ENCODE measurements at regions not wholly inside any gene's neighbourhood (a gene's known extent, or its start where the extent isn't known, plus 50 kb on each side); places are given as distances from the start of the nearest gene placed in this dataset.

- peaks cover 9% of the 10 kb centered on the region; the same call in 1 of the 2 replicates for H3K9me2 ChIP-seq (ENCODE audit: insufficient read depth)
- H3K36me3 Mint-ChIP-seq (ENCODE audit: low read depth) = no peaks in the 10 kb centered on the region
- H3K4me3 Mint-ChIP-seq = no peak overlapping the region
- H3K4me1 Mint-ChIP-seq = no peaks in the 10 kb centered on the region
- no peak overlapping the region for H2AFZ ChIP-seq
- DNase-seq (ENCODE audit: low spot score) = no peak
- H3K27ac ChIP-seq (ENCODE audit: low read depth) = no peak overlapping the region
- no peak overlapping the region for H3K4me3 ChIP-seq
- H4K20me1 ChIP-seq (replicated peaks; ENCODE audit: insufficient read depth) = no peaks in the 10 kb centered on the region
- H3K27me3 ChIP-seq (ENCODE audit: insufficient read depth) = no peaks in the 10 kb centered on the region
- ATAC-seq = no peak
- peaks cover 2% of the 10 kb centered on the region for H3K27me3 Mint-ChIP-seq (ENCODE audit: insufficient read depth, low read depth, poor library complexity)
- H3K79me2 ChIP-seq (replicated peaks; ENCODE audit: insufficient read depth) = no peaks in the 10 kb centered on the region
- no peak overlapping the region for H3K27ac Mint-ChIP-seq
- H3K36me3 ChIP-seq (ENCODE audit: insufficient read depth) = no peaks in the 10 kb centered on the region
- no peaks in the 10 kb centered on the region for H3F3A ChIP-seq (replicated peaks; ENCODE audit: low read depth)
- H3K4me1 ChIP-seq (ENCODE audit: insufficient read depth) = no peaks in the 10 kb centered on the region
- no peak for TF ChIP-seq JUNB (IDR thresholded peaks at IDR 0.05; ENCODE audit: unreplicated experiment)
- no peak for TF ChIP-seq ZNF114 (CRISPR knock-in tag; IDR thresholded peaks at IDR 0.05)
- H3K9me3 Mint-ChIP-seq = no peaks in the 10 kb centered on the region
- no peak overlapping the region for H3K4me2 ChIP-seq
Measured at GRCh38 chr3:82022836-82023235, 261.4 kb upstream of the GBE1 start.

- H3K36me3 ChIP-seq (ENCODE audit: insufficient read depth) = no peaks in the 10 kb centered on the region
- H3K27ac Mint-ChIP-seq = no peak overlapping the region
- no peaks in the 10 kb centered on the region for H3F3A ChIP-seq (replicated peaks; ENCODE audit: low read depth)
- H3K36me3 Mint-ChIP-seq (ENCODE audit: low read depth) = peaks cover 8% of the 10 kb centered on the region; the same call in 2 of the 3 replicates
- no peaks in the 10 kb centered on the region for H4K20me1 ChIP-seq (replicated peaks; ENCODE audit: insufficient read depth)
- H3K4me3 Mint-ChIP-seq = no peak overlapping the region
- H3K27me3 Mint-ChIP-seq (ENCODE audit: insufficient read depth, low read depth, poor library complexity) = no peaks in the 10 kb centered on the region
- H3K9me2 ChIP-seq (ENCODE audit: insufficient read depth) = no peaks in the 10 kb centered on the region; the same call in 1 of the 2 replicates
- no peak overlapping the region for H3K27ac ChIP-seq (ENCODE audit: low read depth)
- no peaks in the 10 kb centered on the region; the same call in 2 of the 3 replicates for H3K4me1 Mint-ChIP-seq
- DNase-seq (ENCODE audit: low spot score) = no peak
- H3K4me2 ChIP-seq = no peak overlapping the region
- no peaks in the 10 kb centered on the region for H3K27me3 ChIP-seq (ENCODE audit: insufficient read depth)
- H2AFZ ChIP-seq = no peak overlapping the region
- H3K9me3 Mint-ChIP-seq = peaks cover 8% of the 10 kb centered on the region; the same call in 2 of the 3 replicates
- no peak for ATAC-seq
- TF ChIP-seq JUNB (IDR thresholded peaks at IDR 0.05; ENCODE audit: unreplicated experiment) (no peak), CTCF (conservative IDR thresholded peaks at IDR 0.05; ENCODE audit: low read depth in 2 of 2) (no peak)
- H3K79me2 ChIP-seq (replicated peaks; ENCODE audit: insufficient read depth) = no peaks in the 10 kb centered on the region
- H3K4me3 ChIP-seq = no peak overlapping the region
- H3K4me1 ChIP-seq (ENCODE audit: insufficient read depth) = no peaks in the 10 kb centered on the region
Measured at GRCh38 chr3:82020282-82020681, 258.8 kb upstream of the GBE1 start.

GRCh38 chr3:82015241-82015640 is 253.8 kb upstream of the GBE1 start:
- Mint-ChIP-seq H3K4me3 (no peak overlapping the region), H3K4me1 (no peaks in the 10 kb centered on the region; the same call in 2 of the 3 replicates), H3K36me3 (ENCODE audit: low read depth) (peaks cover 28% of the 10 kb centered on the region), H3K9me3 (peaks cover 34% of the 10 kb centered on the region), H3K27ac (no peak overlapping the region), H3K27me3 (ENCODE audit: insufficient read depth, low read depth, poor library complexity) (no peaks in the 10 kb centered on the region)
- Histone ChIP-seq H3K79me2 (replicated peaks; ENCODE audit: insufficient read depth) (no peaks in the 10 kb centered on the region), H3K27ac (ENCODE audit: low read depth) (no peak overlapping the region), H3K9me2 (ENCODE audit: insufficient read depth) (peaks cover 15% of the 10 kb centered on the region), H4K20me1 (replicated peaks; ENCODE audit: insufficient read depth) (no peaks in the 10 kb centered on the region), H3K36me3 (ENCODE audit: insufficient read depth) (no peaks in the 10 kb centered on the region; the same call in 1 of the 2 replicates), H3K4me2 (no peak overlapping the region), H3K4me1 (ENCODE audit: insufficient read depth) (no peaks in the 10 kb centered on the region), H3K27me3 (ENCODE audit: insufficient read depth) (no peaks in the 10 kb centered on the region), H3K4me3 (no peak overlapping the region), H2AFZ (no peak overlapping the region), H3F3A (replicated peaks; ENCODE audit: low read depth) (no peaks in the 10 kb centered on the region)
- ATAC-seq = no peak
- TF ChIP-seq CREB1 (CRISPR knock-in tag; IDR thresholded peaks at IDR 0.05; ENCODE audit: low read depth) (no peak), POLR2AphosphoS5 (IDR thresholded peaks at IDR 0.05; ENCODE audit: low read depth) (no peak), EZH2phosphoT487 (IDR thresholded peaks at IDR 0.05; ENCODE audit: unreplicated experiment) (no peak)
- no peak for DNase-seq (ENCODE audit: low spot score)
